Posterior cingulate gyrus (tissue), 11 donors: ENCODE measurements at regions not wholly inside any gene's neighbourhood (a gene's known extent, or its start where the extent isn't known, plus 50 kb on each side); places are given as distances from the start of the nearest gene placed in this dataset.
"Not testable (repeated sequence)": the region's sequence is repeated elsewhere in the genome, so short reads cannot be mapped to it uniquely, and the experiment has no call there.

Experiments
- DNase-seq, 10 donors: peaks; one replicate each; pipeline versions ENCODE4 v3.0.0 to v3.0.0-alpha.2; 2020 to 2021; ENCODE audit warnings: mixed read lengths in 3 of 10
- intact Hi-C: fragments of 100-400 bp; cut with DNase I; formaldehyde crosslinking; loops from one replicate; pipeline ENCODE4 v1.15.1; 2023

GRCh38 chr2:215726070-215726469 is 287.3 kb downstream of the MREG start:
- no peak for DNase-seq
- intact Hi-C loops = no loop called here

GRCh38 chr2:215724146-215724545 is 288.3 kb upstream of the FN1 start:
- no peak for DNase-seq
- intact Hi-C loops = no loop called here

- no peak for DNase-seq
- intact Hi-C loops = no loop called here
Observed at GRCh38 chr2:215723631-215724011, 287.8 kb upstream of the FN1 start.

- no peak for DNase-seq
- intact Hi-C loops = no loop called here
Observed at GRCh38 chr2:215722986-215723630, 287.2 kb upstream of the FN1 start.

GRCh38 chr2:215722125-215722524 is 286.3 kb upstream of the FN1 start:
- no peak for DNase-seq
- intact Hi-C loops = no loop called here

GRCh38 chr2:215721515-215721914 is 285.6 kb upstream of the FN1 start:
- DNase-seq, intact Hi-C loops: not testable (repeated sequence)

GRCh38 chr2:215718890-215719289 is 283.0 kb upstream of the FN1 start:
- intact Hi-C loops = no loop called here
- DNase-seq = no peak

GRCh38 chr2:215718436-215718835 is 282.6 kb upstream of the FN1 start:
- intact Hi-C loops = no loop called here

GRCh38 chr2:215717501-215718381 is 281.9 kb upstream of the FN1 start:
- intact Hi-C loops = no loop called here
- no peak for DNase-seq

More at GRCh38 chr2:215718436-215718835, 282.6 kb upstream of the FN1 start:
- no peak for DNase-seq

GRCh38 chr2:215716956-215717355 is 281.1 kb upstream of the FN1 start:
- DNase-seq = no peak
- intact Hi-C loops = no loop called here

- no peak for DNase-seq
- intact Hi-C loops = no loop called here
Observed at GRCh38 chr2:215712871-215713790, 277.3 kb upstream of the FN1 start.

GRCh38 chr2:215712219-215712868 is 276.5 kb upstream of the FN1 start:
- DNase-seq = no peak
- intact Hi-C loops = no loop called here

- DNase-seq = no peak
- intact Hi-C loops = no loop called here
Observed at GRCh38 chr2:215711471-215712034, 275.7 kb upstream of the FN1 start.

GRCh38 chr2:215707608-215708007 is 271.7 kb upstream of the FN1 start:
- DNase-seq = no peak
- intact Hi-C loops = no loop called here

- DNase-seq = no peak
- intact Hi-C loops = no loop called here
Observed at GRCh38 chr2:215705771-215706361, 270.0 kb upstream of the FN1 start.

- no peak for DNase-seq
- intact Hi-C loops = no loop called here
Observed at GRCh38 chr2:215705281-215705680, 269.4 kb upstream of the FN1 start.

- DNase-seq = no peak
- intact Hi-C loops = no loop called here
Observed at GRCh38 chr2:215702116-215702902, 266.4 kb upstream of the FN1 start.

GRCh38 chr2:215699700-215700538 is 264.1 kb upstream of the FN1 start:
- intact Hi-C loops = no loop called here
- no peak for DNase-seq
